A673 (cell line): ENCODE measurements at regions not wholly inside any gene's neighbourhood (a gene's known extent, or its start where the extent isn't known, plus 50 kb on each side); places are given as distances from the start of the nearest gene placed in this dataset.

Experiments used
- EZH2 ChIP-seq: fragments of 200-600 bp; sonication (generic); IDR thresholded peaks from 2 replicates; pipeline ENCODE4 v1.6.1; 2017; ENCODE audit warnings: borderline replicate concordance, low read depth, mild to moderate bottlenecking, mixed read lengths, antibody characterized with exemption, low read length; ENCODE audit not compliant: poor library complexity, severe bottlenecking
- TF ChIP-seq, protein P1 (sequence below): fragments of 300-800, 200-600 bp; sonication (generic); conservative IDR thresholded peaks from 2 replicates; pipeline ENCODE4 v1.5.1; 2017; ENCODE audit warnings: low read depth, mild to moderate bottlenecking, antibody characterized with exemption, low read length, moderate library complexity, mixed read lengths

DNA sequence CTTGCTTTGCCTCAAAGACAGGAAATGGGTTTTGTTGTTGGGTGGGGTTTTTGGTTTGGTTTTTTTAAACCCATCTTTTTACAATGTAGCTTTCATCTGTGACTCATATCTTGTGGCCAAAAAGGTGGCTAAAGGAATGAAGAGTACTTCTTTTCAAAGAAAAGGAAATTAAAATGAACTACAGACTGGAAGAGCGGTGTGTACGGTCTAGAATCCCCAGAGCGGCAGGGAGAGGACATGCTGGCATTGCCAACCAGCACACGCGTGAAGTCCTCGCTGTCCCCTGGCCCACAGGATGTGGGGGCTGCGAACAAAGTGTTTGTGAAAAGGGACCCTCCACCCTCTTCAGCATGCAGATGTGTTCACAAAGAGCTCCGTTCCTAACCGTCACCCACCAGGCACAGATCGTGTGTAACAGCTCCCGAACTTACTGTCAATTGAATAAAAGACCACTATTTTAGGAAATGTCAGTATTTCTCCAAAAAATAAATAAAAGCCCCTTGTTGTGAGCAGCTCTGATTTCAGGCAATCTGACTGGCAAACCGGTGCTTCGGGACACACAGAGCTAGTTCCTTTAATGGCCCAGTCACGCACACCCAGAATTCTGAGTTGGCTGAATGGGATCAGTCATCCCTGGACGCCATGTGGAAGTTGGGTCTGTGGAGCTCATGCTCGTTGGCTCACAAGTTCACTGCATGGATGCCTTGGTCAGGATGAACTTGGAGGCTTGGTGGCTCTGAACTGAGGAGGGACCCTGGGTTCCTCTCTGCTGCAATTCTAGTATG, 602.9 kb downstream of the NPHP4 start:
- TF ChIP-seq, protein P1, sequence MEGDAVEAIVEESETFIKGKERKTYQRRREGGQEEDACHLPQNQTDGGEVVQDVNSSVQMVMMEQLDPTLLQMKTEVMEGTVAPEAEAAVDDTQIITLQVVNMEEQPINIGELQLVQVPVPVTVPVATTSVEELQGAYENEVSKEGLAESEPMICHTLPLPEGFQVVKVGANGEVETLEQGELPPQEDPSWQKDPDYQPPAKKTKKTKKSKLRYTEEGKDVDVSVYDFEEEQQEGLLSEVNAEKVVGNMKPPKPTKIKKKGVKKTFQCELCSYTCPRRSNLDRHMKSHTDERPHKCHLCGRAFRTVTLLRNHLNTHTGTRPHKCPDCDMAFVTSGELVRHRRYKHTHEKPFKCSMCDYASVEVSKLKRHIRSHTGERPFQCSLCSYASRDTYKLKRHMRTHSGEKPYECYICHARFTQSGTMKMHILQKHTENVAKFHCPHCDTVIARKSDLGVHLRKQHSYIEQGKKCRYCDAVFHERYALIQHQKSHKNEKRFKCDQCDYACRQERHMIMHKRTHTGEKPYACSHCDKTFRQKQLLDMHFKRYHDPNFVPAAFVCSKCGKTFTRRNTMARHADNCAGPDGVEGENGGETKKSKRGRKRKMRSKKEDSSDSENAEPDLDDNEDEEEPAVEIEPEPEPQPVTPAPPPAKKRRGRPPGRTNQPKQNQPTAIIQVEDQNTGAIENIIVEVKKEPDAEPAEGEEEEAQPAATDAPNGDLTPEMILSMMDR, result no peak
- TF ChIP-seq EZH2, result no peak
